ENCODE measurements at regions not wholly inside any gene's neighbourhood (a gene's known extent, or its start where the extent isn't known, plus 50 kb on each side); places are given as distances from the start of the nearest gene placed in this dataset.

- no peak for DNase-seq (ENCODE audit: low spot score)
Observed at GRCh38 chr20:39145921-39146320, 183.8 kb downstream of the DHX35 start.

DNA sequence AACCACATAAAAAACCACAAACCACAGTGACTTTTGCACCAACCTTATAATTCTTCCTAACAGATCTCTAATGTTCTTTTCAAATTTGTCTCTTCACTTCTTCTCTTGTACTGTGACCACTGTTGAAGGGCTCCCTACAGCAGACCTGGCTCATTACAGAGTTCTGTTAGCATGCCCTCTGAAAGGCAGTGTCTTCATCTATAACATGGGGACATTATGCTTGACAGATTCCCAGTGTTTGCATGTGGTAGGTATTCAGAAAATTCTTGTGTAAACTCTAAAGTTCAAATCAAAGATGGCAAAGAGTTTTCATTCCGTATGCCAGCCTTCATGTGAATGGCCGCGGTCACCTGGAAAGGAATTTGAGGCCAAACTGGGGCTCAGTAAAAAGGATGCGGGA lies 182.6 kb downstream of the DHX35 start:
- no peak for DNase-seq (ENCODE audit: low spot score)

DNA sequence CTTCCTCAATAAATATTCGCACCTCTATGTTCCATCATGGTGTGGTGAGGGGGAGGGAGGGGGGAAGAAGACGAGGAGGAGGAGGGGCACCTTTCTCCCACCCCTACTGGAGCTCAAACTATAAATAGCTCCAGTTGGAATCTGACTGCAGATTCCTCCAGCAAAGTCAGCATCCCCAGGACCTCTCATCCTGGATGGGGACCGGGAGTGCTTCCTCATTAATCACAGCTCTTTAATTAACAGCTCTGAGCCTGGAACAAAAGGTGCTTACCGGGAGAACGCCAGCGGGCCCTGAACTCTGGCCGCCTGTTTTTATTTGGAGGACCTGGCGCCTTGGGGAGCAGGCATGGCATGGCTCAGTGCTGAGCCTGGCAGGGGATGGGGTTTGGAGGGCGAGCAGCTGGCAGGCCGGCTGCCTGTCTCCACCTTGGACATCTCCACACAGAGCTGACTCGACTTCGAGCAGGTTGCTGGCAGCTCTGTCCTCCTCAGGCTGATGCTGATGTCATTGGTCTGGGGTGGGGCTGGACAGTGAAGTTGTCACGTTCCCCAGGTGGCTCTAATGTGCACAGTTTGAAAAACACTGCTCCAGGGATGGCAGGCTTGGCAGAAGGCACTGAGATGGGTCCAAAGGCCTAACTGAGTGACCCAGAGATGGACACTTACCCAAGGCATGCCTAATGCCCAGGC lies 180.4 kb downstream of the DHX35 start:
- no peak for DNase-seq (ENCODE audit: low spot score)

- DNase-seq (ENCODE audit: low spot score) = no peak
Observed at GRCh38 chr20:39137299-39137698, 175.2 kb downstream of the DHX35 start.

DNA sequence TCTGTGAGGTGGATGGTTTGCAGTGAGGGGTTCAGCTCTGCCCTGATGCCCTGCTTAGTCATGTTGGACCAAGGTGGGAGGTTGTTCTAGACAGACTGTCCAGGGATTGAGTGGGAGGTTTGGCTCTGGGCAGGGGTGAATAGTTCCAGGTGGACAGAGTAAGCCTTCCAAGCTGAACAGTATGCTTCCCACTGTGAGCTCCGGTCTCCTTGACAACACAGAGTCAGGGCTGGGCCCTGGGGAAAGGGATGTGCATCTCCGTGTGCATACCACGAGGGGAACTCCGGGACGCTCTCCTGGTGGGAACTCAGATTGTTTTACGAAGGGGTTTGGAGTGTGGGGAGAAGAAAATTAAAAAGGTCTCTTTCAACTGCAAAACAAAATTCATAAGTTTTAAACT lies 174.7 kb downstream of the DHX35 start:
- DNase-seq (ENCODE audit: low spot score) = no peak

- DNase-seq (ENCODE audit: low spot score) = no peak
Observed at GRCh38 chr20:39135885-39136544, 173.9 kb downstream of the DHX35 start.

GRCh38 chr20:39133201-39133600 lies 171.1 kb downstream of the DHX35 start:
- DNase-seq (ENCODE audit: low spot score) = no peak

- DNase-seq (ENCODE audit: low spot score) = no peak
Observed at GRCh38 chr20:39132511-39132910, 170.4 kb downstream of the DHX35 start.

GRCh38 chr20:39132093-39132492 lies 169.9 kb downstream of the DHX35 start:
- DNase-seq (ENCODE audit: low spot score) = no peak

GRCh38 chr20:39130627-39131026 lies 168.5 kb downstream of the DHX35 start:
- DNase-seq (ENCODE audit: low spot score) = no peak

DNA sequence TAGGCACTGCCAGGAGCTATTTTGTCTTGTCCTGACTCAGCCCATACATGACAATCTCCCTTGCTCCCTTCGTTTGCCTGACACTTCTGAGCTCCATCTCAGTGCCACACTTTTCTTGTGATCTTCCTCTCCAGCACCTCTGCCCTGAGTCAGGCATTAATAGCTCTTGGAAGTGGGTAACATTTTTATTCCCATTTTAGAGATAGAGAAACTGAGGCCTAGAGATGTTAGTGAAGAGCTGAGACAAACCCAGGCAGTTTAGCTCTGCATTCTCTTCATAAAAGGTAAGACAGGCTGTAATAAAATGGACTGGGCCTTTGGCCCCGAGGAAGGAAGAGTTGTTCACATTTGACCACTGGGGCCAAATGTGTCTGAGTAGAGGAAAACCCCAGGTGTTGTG lies 167.4 kb downstream of the DHX35 start:
- DNase-seq (ENCODE audit: low spot score) = no peak

DNA sequence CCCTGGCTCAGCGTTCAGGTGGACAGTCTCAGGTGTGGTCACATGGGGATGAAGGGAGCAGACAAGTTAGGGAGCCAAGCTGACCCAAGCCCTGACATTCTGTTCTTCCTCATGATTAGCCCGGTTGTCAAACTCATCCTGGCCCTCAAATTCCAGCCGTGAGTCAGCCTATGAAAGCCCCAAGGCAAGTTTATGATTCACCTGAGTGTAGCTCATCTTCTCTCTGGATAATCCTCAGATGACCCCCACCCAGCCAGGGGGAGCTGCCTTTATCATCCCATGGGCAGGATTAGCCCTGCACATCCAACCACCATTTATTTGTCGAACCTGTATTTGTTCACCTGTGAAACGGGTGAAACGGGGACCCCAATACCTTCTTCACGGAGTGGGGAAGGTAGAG lies 161.9 kb downstream of the DHX35 start:
- DNase-seq (ENCODE audit: low spot score) = no peak

- DNase-seq (ENCODE audit: low spot score) = no peak
Observed at GRCh38 chr20:39123185-39123557, 161.0 kb downstream of the DHX35 start.

- DNase-seq (ENCODE audit: low spot score) = no peak
Observed at GRCh38 chr20:39117491-39117890, 155.3 kb downstream of the DHX35 start.

DNA sequence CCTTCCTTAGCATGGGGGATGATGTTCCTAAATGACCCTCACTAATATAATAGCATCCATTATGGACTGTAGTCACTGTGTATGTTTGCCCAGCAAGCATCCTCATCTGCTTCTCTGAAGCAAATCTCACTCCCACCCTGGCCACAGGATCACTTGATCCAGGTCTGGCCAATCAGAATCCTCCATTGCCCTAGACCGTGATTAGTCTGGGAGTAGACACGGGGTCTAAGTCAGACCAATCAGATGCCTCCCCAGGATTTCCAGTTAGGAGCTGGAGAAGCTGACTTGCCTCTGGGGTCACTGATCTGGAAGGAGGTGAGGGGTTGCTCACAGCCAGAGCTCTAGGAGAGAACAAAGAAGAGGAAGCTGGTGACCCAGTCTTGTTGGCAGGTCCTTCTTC lies 153.9 kb downstream of the DHX35 start:
- DNase-seq (ENCODE audit: low spot score) = no peak

- DNase-seq (ENCODE audit: low spot score) = no peak
Observed at GRCh38 chr20:39112178-39112743, 150.1 kb downstream of the DHX35 start.

DNA sequence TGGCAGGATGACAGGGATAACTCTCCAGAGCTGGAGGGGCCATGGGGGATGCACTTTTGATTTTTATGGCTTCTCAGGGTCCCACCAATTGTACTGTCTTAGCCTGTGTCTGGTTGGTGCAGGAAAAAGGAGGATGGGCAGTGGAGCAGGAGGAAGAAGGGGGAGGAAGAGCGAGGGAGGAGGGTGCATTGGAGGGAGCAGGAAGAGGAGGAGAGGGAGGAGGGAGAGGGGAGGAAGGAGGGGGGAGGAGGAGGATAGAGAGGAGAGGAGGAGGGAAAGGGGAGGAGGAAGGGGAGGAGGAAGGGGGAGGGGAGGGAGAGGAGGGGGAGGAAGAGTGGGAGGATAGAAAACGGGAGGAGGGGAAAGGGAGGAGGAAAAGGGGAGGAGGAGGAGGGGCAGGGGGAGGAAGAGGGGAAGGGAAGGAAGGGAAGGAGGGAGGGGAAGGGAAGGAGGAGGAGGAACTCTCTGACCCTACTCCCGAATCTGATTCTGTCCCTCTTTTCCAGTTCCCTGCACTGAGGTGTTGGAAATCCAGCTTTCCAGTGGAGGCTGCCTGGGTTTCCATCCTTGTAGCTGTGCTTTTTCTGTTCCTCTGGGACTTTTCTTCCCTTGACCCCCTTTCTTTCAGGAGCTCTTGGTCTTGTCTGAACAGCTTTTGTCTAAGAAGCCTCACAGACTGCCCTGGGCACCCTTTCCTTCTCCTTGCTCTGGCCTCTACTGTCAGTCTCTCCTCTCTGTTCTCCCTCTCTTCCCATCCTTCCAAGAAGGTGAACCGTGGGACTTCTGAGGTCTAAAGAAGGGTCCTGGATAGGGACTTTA lies 149.4 kb downstream of the DHX35 start:
- DNase-seq (ENCODE audit: low spot score) = no peak

DNA sequence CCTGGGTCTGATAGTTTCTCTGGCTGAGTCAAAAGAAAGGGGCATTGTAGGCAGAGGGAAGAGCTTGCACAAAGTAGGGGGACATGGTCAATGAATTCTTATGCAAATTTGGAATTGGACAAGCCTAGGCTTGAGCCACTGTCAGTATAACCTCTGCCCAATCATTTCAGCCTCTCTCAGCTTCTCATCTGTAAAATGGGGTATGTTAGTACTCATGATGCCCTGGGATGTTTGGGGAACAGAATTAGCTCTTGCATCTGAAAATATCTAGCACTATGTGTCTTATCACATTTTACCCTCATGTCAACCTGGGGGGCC lies 148.6 kb downstream of the DHX35 start:
- no peak for DNase-seq (ENCODE audit: low spot score)

DNA sequence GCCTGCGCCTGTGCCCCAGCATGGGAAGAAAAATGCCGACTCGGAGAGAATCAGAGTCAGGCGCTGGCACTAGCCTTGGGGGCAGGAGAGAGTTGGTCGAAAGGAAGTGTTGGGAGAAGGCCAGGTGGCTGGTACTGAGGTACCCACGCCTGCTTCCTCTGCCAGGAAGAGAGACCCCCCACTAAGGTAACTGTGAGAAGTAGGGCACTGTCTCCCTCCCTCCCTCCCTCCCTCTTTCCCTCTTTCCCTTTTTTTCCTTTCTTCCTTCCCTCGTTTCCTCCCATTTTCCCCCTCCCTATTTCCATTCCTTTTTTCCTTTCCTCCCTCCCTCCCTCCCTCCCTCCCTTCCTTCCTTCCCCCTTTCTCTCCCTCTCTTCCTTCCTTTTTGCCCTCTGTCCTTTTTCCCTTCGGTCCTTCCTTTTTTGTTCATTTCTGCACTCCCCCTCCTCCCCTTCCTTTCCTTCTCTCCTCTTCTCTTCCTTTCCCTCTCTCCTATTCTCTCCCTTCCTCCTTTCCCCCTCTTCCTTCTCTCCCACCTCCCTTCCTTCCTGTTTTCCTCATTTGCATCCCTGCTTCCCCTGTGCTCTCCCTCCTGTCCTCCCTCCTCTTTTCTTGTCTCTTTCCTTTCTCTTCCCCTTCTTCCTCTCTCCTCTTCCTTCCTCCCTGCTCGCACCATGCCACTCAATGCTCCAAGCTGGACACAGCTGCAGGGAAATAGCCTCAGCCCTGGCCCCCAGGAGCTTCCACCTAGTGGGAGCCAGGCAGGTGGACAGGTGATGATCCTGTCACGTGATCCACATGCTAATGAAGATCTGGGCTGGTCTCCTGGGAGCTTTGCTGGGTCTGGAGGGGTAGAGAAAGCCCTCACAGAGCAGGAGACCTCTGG lies 148.0 kb downstream of the DHX35 start:
- DNase-seq (ENCODE audit: low spot score) = no peak

- no peak for DNase-seq (ENCODE audit: low spot score)
Observed at GRCh38 chr20:39108746-39109145, 146.6 kb downstream of the DHX35 start.

- DNase-seq (ENCODE audit: low spot score) = no peak
Observed at GRCh38 chr20:39107741-39108140, 145.6 kb downstream of the DHX35 start.

- no peak for DNase-seq (ENCODE audit: low spot score)
Observed at GRCh38 chr20:39106791-39107190, 144.6 kb downstream of the DHX35 start.
